GM12891 (cell line): ENCODE measurements at regions not wholly inside any gene's neighbourhood (a gene's known extent, or its start where the extent isn't known, plus 50 kb on each side); places are given as distances from the start of the nearest gene placed in this dataset.

Experiments
- PAX5 ChIP-seq: IDR thresholded peaks from 2 replicates; pipeline ENCODE4 v1.6.1; 2011; ENCODE audit warnings: low read length, moderate library complexity, mild to moderate bottlenecking; ENCODE audit not compliant: insufficient read depth, severe bottlenecking
- POLR2A ChIP-seq: IDR thresholded peaks from 2 replicates; pipeline ENCODE4 v1.6.1; 2011; ENCODE audit warnings: low read depth, low read length, control low read depth
- POLR2AphosphoS5 ChIP-seq: IDR thresholded peaks from 2 replicates; pipeline ENCODE4 v1.6.1; 2011; ENCODE audit warnings: low read depth, low read length, control low read depth
- SPI1 ChIP-seq: IDR thresholded peaks from 2 replicates; pipeline ENCODE4 v1.6.1; 2011; ENCODE audit warnings: low read depth, low read length, control low read depth
- TAF1 ChIP-seq: IDR thresholded peaks from 2 replicates; pipeline ENCODE4 v1.6.1; 2011; ENCODE audit warnings: low read depth, low read length, control low read depth

- no peak for TF ChIP-seq POLR2A
- no peak for TF ChIP-seq POLR2AphosphoS5
- no peak for TF ChIP-seq TAF1
- TF ChIP-seq PAX5 = no peak
- TF ChIP-seq SPI1 = no peak
These were observed 280.8 kb downstream of the ANKRD50 start for GRCh38 chr4:124431653-124432192.
